Tibial nerve (tissue), 3 donors: ENCODE measurements at regions not wholly inside any gene's neighbourhood (a gene's known extent, or its start where the extent isn't known, plus 50 kb on each side); places are given as distances from the start of the nearest gene placed in this dataset.

ENCODE experiments used
- POLR2A ChIP-seq, 2 donors: fragments of 450-650 bp; IDR thresholded peaks; one replicate each; pipeline ENCODE4 v1.6.1; 2017; ENCODE audit warnings: antibody characterized with exemption in 2 of 2, mild to moderate bottlenecking in 2 of 2, moderate library complexity in 2 of 2
- TF ChIP-seq, protein P1 (sequence below), 5 experiments: fragments of 200-600 bp in 3 of 5; fragments of 450-650 bp in 2 of 5; sonication (generic) in 3 of 5; IDR thresholded peaks; one replicate each; pipeline ENCODE4 v1.5.1; 2016 to 2019; ENCODE audit warnings: antibody characterized with exemption in 5 of 5, mild to moderate bottlenecking in 3 of 5, moderate library complexity in 2 of 5

DNA sequence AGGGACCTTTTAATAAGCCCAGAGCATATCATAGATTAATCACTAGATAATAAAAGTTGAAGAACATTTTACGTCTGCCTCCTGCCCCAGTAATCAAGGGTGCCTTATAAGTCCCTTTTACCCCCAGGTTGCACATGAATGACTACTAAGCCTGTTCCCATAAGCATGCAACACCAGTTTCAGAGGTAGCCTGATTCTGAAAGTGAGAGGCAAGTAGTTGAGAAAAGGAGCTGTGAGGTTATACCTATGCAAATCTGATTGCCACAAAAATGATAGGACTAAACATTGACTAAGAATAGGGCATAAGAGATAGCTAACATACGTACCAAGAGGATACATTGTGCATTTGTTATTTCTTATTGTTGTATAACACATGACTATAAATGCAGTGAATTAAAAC, 681.9 kb downstream of the ISL1 start:
- TF ChIP-seq POLR2A (IDR thresholded peaks at IDR 0.05): no peak
- TF ChIP-seq, protein P1, sequence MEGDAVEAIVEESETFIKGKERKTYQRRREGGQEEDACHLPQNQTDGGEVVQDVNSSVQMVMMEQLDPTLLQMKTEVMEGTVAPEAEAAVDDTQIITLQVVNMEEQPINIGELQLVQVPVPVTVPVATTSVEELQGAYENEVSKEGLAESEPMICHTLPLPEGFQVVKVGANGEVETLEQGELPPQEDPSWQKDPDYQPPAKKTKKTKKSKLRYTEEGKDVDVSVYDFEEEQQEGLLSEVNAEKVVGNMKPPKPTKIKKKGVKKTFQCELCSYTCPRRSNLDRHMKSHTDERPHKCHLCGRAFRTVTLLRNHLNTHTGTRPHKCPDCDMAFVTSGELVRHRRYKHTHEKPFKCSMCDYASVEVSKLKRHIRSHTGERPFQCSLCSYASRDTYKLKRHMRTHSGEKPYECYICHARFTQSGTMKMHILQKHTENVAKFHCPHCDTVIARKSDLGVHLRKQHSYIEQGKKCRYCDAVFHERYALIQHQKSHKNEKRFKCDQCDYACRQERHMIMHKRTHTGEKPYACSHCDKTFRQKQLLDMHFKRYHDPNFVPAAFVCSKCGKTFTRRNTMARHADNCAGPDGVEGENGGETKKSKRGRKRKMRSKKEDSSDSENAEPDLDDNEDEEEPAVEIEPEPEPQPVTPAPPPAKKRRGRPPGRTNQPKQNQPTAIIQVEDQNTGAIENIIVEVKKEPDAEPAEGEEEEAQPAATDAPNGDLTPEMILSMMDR (IDR thresholded peaks at IDR 0.05): no peak
